Suprapubic skin (tissue), 4 donors: ENCODE measurements at regions not wholly inside any gene's neighbourhood (a gene's known extent, or its start where the extent isn't known, plus 50 kb on each side); places are given as distances from the start of the nearest gene placed in this dataset.
"Not testable (repeated sequence)": the region's sequence is repeated elsewhere in the genome, so short reads cannot be mapped to it uniquely, and the experiment has no call there.

Experiments used
- DNase-seq, 2 donors: peaks; one replicate each; pipeline ENCODE4 v3.0.0-alpha.2; 2019; ENCODE audit warnings: low spot score in 2 of 2
- H3K27ac ChIP-seq: fragments of 200-600 bp; sonication (generic); one replicate; pipeline ENCODE4 v1.5.1; 2019
- H3K27me3 ChIP-seq: fragments of 200-600 bp; sonication (generic); one replicate; pipeline ENCODE4 v1.5.1; 2019
- H3K36me3 ChIP-seq: fragments of 200-600 bp; sonication (generic); one replicate; pipeline ENCODE4 v1.5.1; 2019
- H3K4me1 ChIP-seq: fragments of 200-600 bp; sonication (generic); one replicate; pipeline ENCODE4 v1.5.1; 2019
- H3K4me3 ChIP-seq: fragments of 200-600 bp; sonication (generic); one replicate; pipeline ENCODE4 v1.5.1; 2019; ENCODE audit warnings: mild to moderate bottlenecking
- H3K9me3 ChIP-seq: fragments of 200-600 bp; sonication (generic); one replicate; pipeline ENCODE4 v1.5.1; 2019
- CTCF ChIP-seq, 2 donors: fragments of 200-600 bp in 1 of 2; fragments of 450-650 bp in 1 of 2; sonication (generic) in 1 of 2; IDR thresholded peaks; one replicate each; pipeline ENCODE4 v1.5.1; 2016 to 2019; ENCODE audit warnings: antibody characterized with exemption in 2 of 2, mild to moderate bottlenecking in 1 of 2, moderate library complexity in 1 of 2
- EP300 ChIP-seq: sonication (generic); formaldehyde crosslinking; IDR thresholded peaks from one replicate; pipeline ENCODE4 v1.6.1; 2017; ENCODE audit warnings: antibody characterized with exemption
- POLR2A ChIP-seq, 2 donors: fragments of 450-650 bp; IDR thresholded peaks; one replicate each; pipeline ENCODE4 v1.6.1; 2017; ENCODE audit warnings: antibody characterized with exemption in 2 of 2, mild to moderate bottlenecking in 2 of 2, moderate library complexity in 2 of 2
- POLR2AphosphoS5 ChIP-seq, 3 donors: sonication (generic); formaldehyde crosslinking; IDR thresholded peaks; one replicate each; pipeline ENCODE4 v1.6.1; 2017; ENCODE audit warnings: antibody characterized with exemption in 3 of 3
- WGBS: methylation state at CpG from one replicate; pipeline ENCODE4 v1.1.5; 2018; 5-methylcytosine and 5-hydroxymethylcytosine counted together

- 83% methylated on average over 10 of the region's 10 CpGs for WGBS
- Histone ChIP-seq H3K4me3 (no peak overlapping the region), H3K36me3 (no peaks in the 10 kb centered on the region), H3K4me1 (no peaks in the 10 kb centered on the region), H3K27me3 (peaks cover 25% of the 10 kb centered on the region), H3K9me3 (no peaks in the 10 kb centered on the region), H3K27ac (no peak overlapping the region)
- no peak for DNase-seq
- TF ChIP-seq POLR2AphosphoS5 (IDR thresholded peaks at IDR 0.05) (no peak), EP300 (no peak), POLR2A (IDR thresholded peaks at IDR 0.05) (no peak), CTCF (IDR thresholded peaks at IDR 0.05) (no peak)
Observed at GRCh38 chr20:59481477-59482018, 122.8 kb upstream of the PHACTR3 start.

GRCh38 chr20:59482351-59483187 is 121.8 kb upstream of the PHACTR3 start:
- WGBS = 84% methylated on average over 17 of the region's 17 CpGs
- H3K4me3 ChIP-seq = no peak overlapping the region
- no peak for TF ChIP-seq EP300
- TF ChIP-seq CTCF (IDR thresholded peaks at IDR 0.05) = no peak
- TF ChIP-seq POLR2A (IDR thresholded peaks at IDR 0.05) = no peak
- TF ChIP-seq POLR2AphosphoS5 (IDR thresholded peaks at IDR 0.05) = no peak
- H3K36me3 ChIP-seq = no peaks in the 10 kb centered on the region
- no peak overlapping the region for H3K27ac ChIP-seq
- no peaks in the 10 kb centered on the region for H3K9me3 ChIP-seq
- no peak for DNase-seq
- H3K4me1 ChIP-seq = no peaks in the 10 kb centered on the region
- H3K27me3 ChIP-seq = peaks cover 25% of the 10 kb centered on the region

- H3K4me3 ChIP-seq = no peak overlapping the region
- no peak for TF ChIP-seq POLR2AphosphoS5 (IDR thresholded peaks at IDR 0.05)
- H3K9me3 ChIP-seq = no peaks in the 10 kb centered on the region
- H3K27ac ChIP-seq = no peak overlapping the region
- peaks cover 25% of the 10 kb centered on the region for H3K27me3 ChIP-seq
- no peaks in the 10 kb centered on the region for H3K4me1 ChIP-seq
- H3K36me3 ChIP-seq = no peaks in the 10 kb centered on the region
- 98% methylated on average over 5 of the region's 5 CpGs for WGBS
- DNase-seq = no peak
Observed at GRCh38 chr20:59483481-59483880, 120.9 kb upstream of the PHACTR3 start.

- 80% methylated on average over 5 of the region's 6 CpGs for WGBS
- Histone ChIP-seq H3K4me1 (no peaks in the 10 kb centered on the region), H3K27me3 (peaks cover 25% of the 10 kb centered on the region), H3K36me3 (no peaks in the 10 kb centered on the region), H3K4me3 (no peak overlapping the region), H3K27ac (no peak overlapping the region), H3K9me3 (no peaks in the 10 kb centered on the region)
- no peak for TF ChIP-seq POLR2AphosphoS5 (IDR thresholded peaks at IDR 0.05)
- TF ChIP-seq EP300 = no peak
- TF ChIP-seq CTCF (IDR thresholded peaks at IDR 0.05) = no peak
- no peak for TF ChIP-seq POLR2A (IDR thresholded peaks at IDR 0.05)
- DNase-seq = no peak
Observed at GRCh38 chr20:59484228-59484627, 120.1 kb upstream of the PHACTR3 start.

- H3K27me3 ChIP-seq = peaks cover 23% of the 10 kb centered on the region
- no peaks in the 10 kb centered on the region for H3K4me1 ChIP-seq
- H3K27ac ChIP-seq = no peak overlapping the region
- H3K36me3 ChIP-seq = no peaks in the 10 kb centered on the region
- no peak for DNase-seq
- no peak overlapping the region for H3K4me3 ChIP-seq
- no peak for TF ChIP-seq CTCF (IDR thresholded peaks at IDR 0.05)
- WGBS = 87% methylated on average over 8 of the region's 8 CpGs
- no peaks in the 10 kb centered on the region for H3K9me3 ChIP-seq
Observed at GRCh38 chr20:59485576-59486454, 118.5 kb upstream of the PHACTR3 start.

GRCh38 chr20:59488459-59488858 is 115.9 kb upstream of the PHACTR3 start:
- not testable (repeated sequence) for H3K4me1 ChIP-seq, H3K27me3 ChIP-seq, H3K4me3 ChIP-seq, DNase-seq, H3K27ac ChIP-seq, H3K36me3 ChIP-seq, H3K9me3 ChIP-seq
- 62% methylated on average over 6 of the region's 6 CpGs for WGBS

- H3K27ac ChIP-seq, H3K9me3 ChIP-seq, H3K4me3 ChIP-seq, H3K36me3 ChIP-seq, H3K4me1 ChIP-seq, DNase-seq: not testable (repeated sequence)
- peaks cover 10% of the 10 kb centered on the region for H3K27me3 ChIP-seq
- 90% methylated on average over 18 of the region's 18 CpGs for WGBS
Observed at GRCh38 chr20:59490196-59491004, 113.9 kb upstream of the PHACTR3 start.
